Caco-2 (cell line): ENCODE measurements at regions not wholly inside any gene's neighbourhood (a gene's known extent, or its start where the extent isn't known, plus 50 kb on each side); places are given as distances from the start of the nearest gene placed in this dataset.

Source experiments
- BruUV-seq: library from RNA; stranded (reverse); fragments of 400-500 nt; replicated peaks from 2 replicates; lab custom pipeline; 2021; lab: Mats Ljungman, UMichigan
- CTCF ChIA-PET: fragments of 300-600 bp; sonication (Branson Sonifier 250); formaldehyde crosslinking; loops from one replicate; lab custom pipeline; 2022; ENCODE audit warnings: antibody characterized with exemption; lab: Charles Lee
- POLR2A ChIA-PET: fragments of 300-600 bp; sonication (Branson Sonifier 250); formaldehyde crosslinking; loops from one replicate; lab custom pipeline; 2022; ENCODE audit warnings: antibody characterized with exemption; lab: Charles Lee
- DNase-seq, 2 experiments: peaks; one replicate each; pipeline versions ENCODE4 v3.0.0 to v3.0.0-alpha.2; 2020 to 2022
- H3K27me3 ChIP-seq: replicated peaks from 2 replicates; pipeline ENCODE4 v1.6.0; 2011; ENCODE audit warnings: low read length; ENCODE audit not compliant: control insufficient read depth, insufficient read depth
- H3K36me3 ChIP-seq: 2 replicates; pipeline ENCODE4 v1.5.1; 2011; ENCODE audit warnings: low read length; ENCODE audit not compliant: control insufficient read depth, insufficient read depth
- H3K4me1 ChIP-seq: fragments of 250-450 bp; sonication (Bioruptor Pico); 2 replicates; pipeline ENCODE4 v1.5.1; 2020; ENCODE audit warnings: mild to moderate bottlenecking
- H3K4me3 ChIP-seq: 2 replicates; pipeline ENCODE4 v1.5.1; 2011; ENCODE audit warnings: low read depth, mild to moderate bottlenecking, control low read depth, low read length
- H3K9me3 ChIP-seq: fragments of 250-450 bp; sonication (Bioruptor Pico); 2 replicates; pipeline ENCODE4 v1.5.1; 2020; ENCODE audit warnings: mild to moderate bottlenecking, moderate library complexity
- H3K27ac Mint-ChIP-seq: one replicate; pipeline ENCODE4 v1.8.0; 2022; ENCODE audit warnings: mixed read lengths; ENCODE audit not compliant: unreplicated experiment
- H3K27me3 Mint-ChIP-seq: one replicate; pipeline ENCODE4 v1.8.0; 2022; ENCODE audit warnings: mixed read lengths; ENCODE audit not compliant: insufficient read depth, unreplicated experiment
- H3K36me3 Mint-ChIP-seq: one replicate; pipeline ENCODE4 v1.8.0; 2022; ENCODE audit warnings: mild to moderate bottlenecking, mixed read lengths; ENCODE audit not compliant: insufficient read depth, unreplicated experiment
- H3K4me1 Mint-ChIP-seq: one replicate; pipeline ENCODE4 v1.8.0; 2022; ENCODE audit warnings: low read depth, mixed read lengths; ENCODE audit not compliant: unreplicated experiment
- H3K4me3 Mint-ChIP-seq: one replicate; pipeline ENCODE4 v1.8.0; 2022; ENCODE audit warnings: mild to moderate bottlenecking, moderate library complexity, mixed read lengths; ENCODE audit not compliant: unreplicated experiment
- H3K9me3 Mint-ChIP-seq: one replicate; pipeline ENCODE4 v1.8.0; 2022; ENCODE audit warnings: mixed read lengths; ENCODE audit not compliant: unreplicated experiment
- CTCF ChIP-seq, 2 experiments: fragments of 200-600 bp in 1 of 2; IDR thresholded peaks; 1 replicate in 1 of 2; 2 replicates in 1 of 2; pipeline versions ENCODE4 v1.5.1 to v1.8.0; 2011 to 2022; ENCODE audit warnings: antibody characterized with exemption in 1 of 2, control low read depth in 1 of 2, inconsistent platforms in 1 of 2, low read depth in 1 of 2, low read length in 1 of 2, mild to moderate bottlenecking in 1 of 2, moderate library complexity in 1 of 2; ENCODE audit not compliant: insufficient read depth in 1 of 2, severe bottlenecking in 1 of 2, unreplicated experiment in 1 of 2
- intact Hi-C: fragments of 100-400 bp; cut with micrococcal nuclease; formaldehyde crosslinking; loops from one replicate; pipeline ENCODE4 v1.10.0; 2022; ENCODE audit not compliant: unreplicated experiment

GRCh38 chr21:15430023-15430422, 299.8 kb upstream of the USP25 start:
- Mint-ChIP-seq H3K36me3 (no peaks in the 10 kb centered on the region), H3K27ac (no peak overlapping the region), H3K27me3 (no peaks in the 10 kb centered on the region), H3K9me3 (peaks cover 11% of the 10 kb centered on the region), H3K4me1 (no peaks in the 10 kb centered on the region), H3K4me3 (no peak overlapping the region)
- DNase-seq: no peak
- Histone ChIP-seq H3K27me3 (no peaks in the 10 kb centered on the region), H3K4me1 (no peaks in the 10 kb centered on the region), H3K36me3 (no peaks in the 10 kb centered on the region), H3K9me3 (no peaks in the 10 kb centered on the region), H3K4me3 (no peak overlapping the region)
- TF ChIP-seq CTCF (IDR thresholded peaks at IDR 0.05; ENCODE audit: insufficient read depth in 1 of 2, low read depth in 1 of 2, low read length in 1 of 2, severe bottlenecking in 1 of 2, unreplicated experiment in 1 of 2): no peak
- intact Hi-C loops: no loop called here
- CTCF ChIA-PET: no interaction called here
- BruUV-seq: no TSS peak
- POLR2A ChIA-PET: no interaction called here

- POLR2A ChIA-PET: no interaction called here
- no peak overlapping the region for H3K4me3 Mint-ChIP-seq
Observed at GRCh38 chr21:15430577-15430976, 299.2 kb upstream of the USP25 start.

GRCh38 chr21:15431053-15431452, 298.7 kb upstream of the USP25 start:
- CTCF ChIA-PET: no interaction called here
- TF ChIP-seq CTCF (IDR thresholded peaks at IDR 0.05; ENCODE audit: insufficient read depth in 1 of 2, low read depth in 1 of 2, low read length in 1 of 2, severe bottlenecking in 1 of 2, unreplicated experiment in 1 of 2): no peak
- POLR2A ChIA-PET: no interaction called here
- Mint-ChIP-seq H3K27ac (no peak overlapping the region), H3K9me3 (peaks cover 11% of the 10 kb centered on the region), H3K4me1 (no peaks in the 10 kb centered on the region), H3K4me3 (no peak overlapping the region), H3K36me3 (no peaks in the 10 kb centered on the region), H3K27me3 (no peaks in the 10 kb centered on the region)
- Histone ChIP-seq H3K36me3 (no peaks in the 10 kb centered on the region), H3K4me1 (no peaks in the 10 kb centered on the region), H3K27me3 (no peaks in the 10 kb centered on the region), H3K9me3 (no peaks in the 10 kb centered on the region), H3K4me3 (no peak overlapping the region)
- BruUV-seq: no TSS peak
- intact Hi-C loops: no loop called here
- no peak for DNase-seq

More at GRCh38 chr21:15430577-15430976, 299.2 kb upstream of the USP25 start:
- intact Hi-C loops: no loop called here
- no peak for TF ChIP-seq CTCF (IDR thresholded peaks at IDR 0.05; ENCODE audit: insufficient read depth in 1 of 2, low read depth in 1 of 2, low read length in 1 of 2, severe bottlenecking in 1 of 2, unreplicated experiment in 1 of 2)
- Histone ChIP-seq H3K9me3 (no peaks in the 10 kb centered on the region), H3K27me3 (no peaks in the 10 kb centered on the region), H3K36me3 (no peaks in the 10 kb centered on the region), H3K4me1 (no peaks in the 10 kb centered on the region), H3K4me3 (no peak overlapping the region)
- no TSS peak for BruUV-seq
- DNase-seq: no peak
- Mint-ChIP-seq H3K9me3 (peaks cover 11% of the 10 kb centered on the region), H3K27ac (no peak overlapping the region), H3K4me1 (no peaks in the 10 kb centered on the region), H3K36me3 (no peaks in the 10 kb centered on the region), H3K27me3 (no peaks in the 10 kb centered on the region)
- CTCF ChIA-PET: no interaction called here
